ENCODE measurements at regions not wholly inside any gene's neighbourhood (a gene's known extent, or its start where the extent isn't known, plus 50 kb on each side); places are given as distances from the start of the nearest gene placed in this dataset.

DNA sequence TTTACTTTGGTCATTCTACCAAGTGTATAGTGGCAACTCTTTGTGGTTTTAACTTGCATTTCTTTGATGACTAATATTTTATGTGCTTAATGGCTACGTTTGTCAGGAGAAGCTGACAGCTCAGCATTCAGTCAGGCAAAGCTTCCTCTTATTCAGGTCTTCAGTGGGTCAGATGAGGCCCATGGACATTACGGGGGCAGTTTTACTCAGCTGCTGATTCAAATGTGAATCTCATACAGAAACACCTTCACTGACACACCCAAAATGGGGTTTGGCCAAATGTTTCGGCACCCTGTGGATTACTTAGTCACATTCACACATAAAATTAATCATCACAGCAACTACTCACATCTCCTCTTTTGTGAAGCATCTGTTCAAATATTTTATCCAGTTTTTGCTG is 104.9 kb upstream of the PLD5 start:
- WGBS, 2 donors, result 62 to 63% methylated on average over 3 of the region's 3 CpGs
- H3K4me3 ChIP-seq (ENCODE audit: low read depth, poor library complexity, severe bottlenecking), result no peak overlapping the region
- TF ChIP-seq POLR2A (IDR thresholded peaks at IDR 0.05), result no peak
- no peak for DNase-seq (ENCODE audit: low spot score in 2 of 2)
- intact Hi-C loops (cut with DNase I; ENCODE audit: low total_unique reads), result no loop called here

DNA sequence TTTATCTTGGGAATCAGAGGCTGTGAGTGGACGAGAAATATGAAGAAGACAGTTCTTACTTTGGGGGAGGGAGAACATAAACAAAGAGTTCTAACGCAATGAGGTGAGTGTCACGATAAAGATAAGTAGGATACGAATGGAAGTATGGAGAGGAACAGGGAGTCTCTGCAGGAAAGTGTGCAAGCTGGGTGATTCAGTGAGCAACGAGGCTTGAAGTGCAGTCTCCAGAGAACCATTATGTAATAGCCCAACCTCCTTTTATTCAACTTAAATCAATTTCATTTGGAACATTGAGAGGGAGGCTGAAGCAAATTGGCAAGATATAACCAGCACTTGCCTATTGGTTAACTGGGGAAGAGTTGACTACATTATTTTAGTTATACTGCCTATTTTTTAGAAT is 99.3 kb upstream of the PLD5 start:
- no peak for DNase-seq (ENCODE audit: low spot score in 2 of 2)
- intact Hi-C loops (cut with DNase I; ENCODE audit: low total_unique reads), result no loop called here
- 48 to 53% methylated on average over 5 of the region's 5 CpGs for WGBS, 2 donors
- TF ChIP-seq, protein P1, sequence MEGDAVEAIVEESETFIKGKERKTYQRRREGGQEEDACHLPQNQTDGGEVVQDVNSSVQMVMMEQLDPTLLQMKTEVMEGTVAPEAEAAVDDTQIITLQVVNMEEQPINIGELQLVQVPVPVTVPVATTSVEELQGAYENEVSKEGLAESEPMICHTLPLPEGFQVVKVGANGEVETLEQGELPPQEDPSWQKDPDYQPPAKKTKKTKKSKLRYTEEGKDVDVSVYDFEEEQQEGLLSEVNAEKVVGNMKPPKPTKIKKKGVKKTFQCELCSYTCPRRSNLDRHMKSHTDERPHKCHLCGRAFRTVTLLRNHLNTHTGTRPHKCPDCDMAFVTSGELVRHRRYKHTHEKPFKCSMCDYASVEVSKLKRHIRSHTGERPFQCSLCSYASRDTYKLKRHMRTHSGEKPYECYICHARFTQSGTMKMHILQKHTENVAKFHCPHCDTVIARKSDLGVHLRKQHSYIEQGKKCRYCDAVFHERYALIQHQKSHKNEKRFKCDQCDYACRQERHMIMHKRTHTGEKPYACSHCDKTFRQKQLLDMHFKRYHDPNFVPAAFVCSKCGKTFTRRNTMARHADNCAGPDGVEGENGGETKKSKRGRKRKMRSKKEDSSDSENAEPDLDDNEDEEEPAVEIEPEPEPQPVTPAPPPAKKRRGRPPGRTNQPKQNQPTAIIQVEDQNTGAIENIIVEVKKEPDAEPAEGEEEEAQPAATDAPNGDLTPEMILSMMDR (IDR thresholded peaks at IDR 0.05), result no peak
- no peak for TF ChIP-seq POLR2A (IDR thresholded peaks at IDR 0.05)
- no peak overlapping the region for H3K4me3 ChIP-seq (ENCODE audit: low read depth, poor library complexity, severe bottlenecking)

DNA sequence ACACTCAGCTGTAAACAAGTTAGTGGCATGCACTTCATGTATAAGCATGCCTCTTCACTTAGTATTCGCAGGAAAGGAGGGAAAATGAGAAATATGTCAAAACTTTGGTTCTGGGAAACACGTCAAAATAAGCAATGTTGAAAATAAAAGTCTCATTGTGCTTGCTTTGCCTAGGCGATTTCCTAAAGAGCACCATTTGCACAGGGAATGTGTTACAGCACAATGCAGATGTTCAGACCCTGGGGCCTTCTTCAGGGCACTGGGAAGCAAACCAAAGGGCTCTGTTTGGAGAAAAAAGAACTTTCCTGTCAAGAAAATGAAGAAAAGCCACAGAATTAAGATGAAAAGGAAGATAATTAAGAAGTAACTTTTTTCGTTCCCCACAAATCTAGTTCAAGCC is 98.6 kb upstream of the PLD5 start:
- WGBS, 2 donors, result 26 to 35% methylated on average over 4 of the region's 4 CpGs
- H3K4me3 ChIP-seq (ENCODE audit: low read depth, poor library complexity, severe bottlenecking), result no peak overlapping the region
- intact Hi-C loops (cut with DNase I; ENCODE audit: low total_unique reads), result no loop called here
- TF ChIP-seq, protein P1 (IDR thresholded peaks at IDR 0.05), result no peak
- TF ChIP-seq POLR2A (IDR thresholded peaks at IDR 0.05), result no peak
- no peak for DNase-seq (ENCODE audit: low spot score in 2 of 2)

DNA sequence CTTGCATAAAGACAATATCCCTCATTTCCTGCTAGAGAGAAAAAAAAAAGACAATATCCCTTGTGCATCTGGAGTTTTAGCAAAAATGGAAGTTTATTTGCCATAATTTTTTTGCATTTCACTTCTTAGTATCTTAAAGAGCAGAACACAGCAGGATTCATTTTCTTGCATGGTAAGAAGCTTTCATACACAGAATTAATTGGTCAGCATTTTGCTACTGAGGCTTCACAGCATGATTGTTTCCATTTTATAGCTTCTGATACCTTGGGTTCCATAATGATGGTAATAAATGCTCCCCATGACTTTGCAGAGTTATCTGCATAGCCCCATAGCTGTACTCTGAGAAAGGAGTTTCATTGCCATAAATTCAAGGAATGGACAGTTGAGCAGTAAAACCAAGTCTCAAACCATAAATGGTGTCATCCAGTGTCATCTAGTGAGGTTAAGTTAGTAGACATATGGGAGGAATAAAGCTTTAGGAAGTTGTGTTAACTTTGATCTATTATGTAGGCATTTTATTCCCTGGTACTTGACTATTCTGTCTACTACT is 88.8 kb upstream of the PLD5 start:
- intact Hi-C loops (cut with DNase I; ENCODE audit: low total_unique reads), result no loop called here
- TF ChIP-seq POLR2A (IDR thresholded peaks at IDR 0.05), result no peak
- TF ChIP-seq, protein P1 (IDR thresholded peaks at IDR 0.05), result no peak
- DNase-seq (ENCODE audit: low spot score in 2 of 2), result no peak
- H3K4me3 ChIP-seq (ENCODE audit: low read depth, poor library complexity, severe bottlenecking), result no peak overlapping the region

DNA sequence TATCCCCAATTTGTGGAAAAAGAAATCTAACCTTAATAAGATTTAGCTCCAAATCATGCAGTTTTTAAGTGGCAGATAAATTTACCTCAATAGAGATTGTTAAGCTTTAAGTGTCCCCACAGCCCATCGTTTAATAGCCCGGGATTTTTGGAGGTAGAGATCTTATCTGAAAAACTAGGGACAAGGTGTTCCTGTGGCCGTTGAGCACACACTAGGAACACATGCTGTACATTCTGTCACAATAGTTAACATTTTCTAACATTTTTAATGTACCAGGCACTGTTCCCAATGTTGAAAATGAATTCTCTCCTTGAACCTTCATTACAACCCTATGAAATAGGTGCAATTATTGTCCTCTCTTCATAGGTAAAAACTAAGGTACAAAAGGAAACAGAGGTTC is 85.7 kb upstream of the PLD5 start:
- no peak for TF ChIP-seq POLR2A (IDR thresholded peaks at IDR 0.05)
- TF ChIP-seq, protein P1 (IDR thresholded peaks at IDR 0.05), result no peak
- no peak overlapping the region for H3K4me3 ChIP-seq (ENCODE audit: low read depth, poor library complexity, severe bottlenecking)
- DNase-seq (ENCODE audit: low spot score in 2 of 2), result no peak
- intact Hi-C loops (cut with DNase I; ENCODE audit: low total_unique reads), result no loop called here
- WGBS, 2 donors, result 73 to 74% methylated on average over 3 of the region's 3 CpGs

DNA sequence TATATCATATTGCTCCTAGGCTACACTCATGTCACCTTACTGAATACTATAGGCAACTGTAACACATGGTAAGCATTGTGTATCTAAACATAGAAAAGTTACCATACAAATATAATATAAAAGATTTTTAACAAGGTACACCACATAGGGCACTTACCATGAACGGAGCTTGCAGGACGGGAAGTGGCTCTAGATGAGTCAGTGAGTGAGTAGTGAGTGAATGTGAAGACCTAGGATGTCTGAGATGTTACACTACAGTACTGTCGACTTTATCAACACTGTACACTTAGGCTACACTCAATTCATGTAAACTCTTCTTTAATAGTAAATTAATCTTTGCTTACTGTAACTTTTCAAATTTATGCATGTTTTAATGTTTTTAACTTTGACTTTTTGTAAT is 81.0 kb upstream of the PLD5 start:
- no peak overlapping the region for H3K4me3 ChIP-seq (ENCODE audit: low read depth, poor library complexity, severe bottlenecking)
- intact Hi-C loops (cut with DNase I; ENCODE audit: low total_unique reads), result no loop called here
- no peak for DNase-seq (ENCODE audit: low spot score in 2 of 2)
- TF ChIP-seq, protein P1 (IDR thresholded peaks at IDR 0.05), result no peak
- no peak for TF ChIP-seq POLR2A (IDR thresholded peaks at IDR 0.05)
- 83 to 84% methylated on average over 3 of the region's 3 CpGs for WGBS, 2 donors
